SK-N-SH (cell line): ENCODE measurements at regions not wholly inside any gene's neighbourhood (a gene's known extent, or its start where the extent isn't known, plus 50 kb on each side); places are given as distances from the start of the nearest gene placed in this dataset.

Source experiments
- CTCF ChIA-PET: fragments of 300-600, 350-600 bp; formaldehyde crosslinking; extraction: SDS; loops from one replicate; lab custom pipeline; 2021; lab: Yijun Ruan, JAX
- POLR2A ChIA-PET: fragments of 350-600 bp; sonication (Branson Sonifier 250); formaldehyde crosslinking; extraction: SDS; loops from one replicate; lab custom pipeline; 2020; ENCODE audit warnings: antibody characterized with exemption, inconsistent platforms; lab: Yijun Ruan, JAX
- DNase-seq: peaks from one replicate; pipeline ENCODE4 v3.0.0; 2012
- H2AFZ ChIP-seq: fragments of 200-600 bp; sonication (generic); 2 replicates; pipeline ENCODE4 v1.8.1; 2016; ENCODE audit warnings: antibody characterized with exemption, mild to moderate bottlenecking, low read depth
- H3F3A ChIP-seq: fragments of 200-600 bp; sonication (generic); replicated peaks from 2 replicates; pipeline ENCODE3; 2016; ENCODE audit warnings: antibody characterized with exemption, mild to moderate bottlenecking; ENCODE audit not compliant: insufficient read depth
- H3K27ac ChIP-seq, 2 experiments: fragments of 200-500 bp in 1 of 2; fragments of 200-600 bp in 1 of 2; sonication (Bioruptor generic) in 1 of 2; sonication (generic), shearing (Covaris generic) in 1 of 2; 2 replicates each; pipeline versions ENCODE4 v1.5.1 to v1.6.1; 2014 to 2016; ENCODE audit warnings: low read depth in 2 of 2, inconsistent platforms in 1 of 2, low read length in 1 of 2, mild to moderate bottlenecking in 1 of 2, mixed read lengths in 1 of 2
- H3K27me3 ChIP-seq: fragments of 200-600 bp; sonication (generic), shearing (Covaris generic); 2 replicates; pipeline ENCODE4 v1.6.1; 2016; ENCODE audit warnings: mixed run types; ENCODE audit not compliant: insufficient read depth
- H3K36me3 ChIP-seq, 2 experiments: fragments of 200-500 bp in 1 of 2; fragments of 200-600 bp in 1 of 2; sonication (Bioruptor generic) in 1 of 2; sonication (generic) in 1 of 2; replicated peaks in 1 of 2; 2 replicates each; pipeline versions ENCODE3 to v1.5.1; 2014 to 2016; ENCODE audit warnings: low read length in 1 of 2, mild to moderate bottlenecking in 1 of 2; ENCODE audit not compliant: insufficient read depth in 2 of 2, control insufficient read depth in 1 of 2
- H3K4me1 ChIP-seq, 2 experiments: fragments of 200-500 bp in 1 of 2; fragments of 200-600 bp in 1 of 2; sonication (Bioruptor generic) in 1 of 2; sonication (generic), shearing (Covaris generic) in 1 of 2; 2 replicates each; pipeline versions ENCODE4 v1.5.1 to v1.6.1; 2014 to 2016; ENCODE audit warnings: low read depth in 1 of 2, low read length in 1 of 2, mixed run types in 1 of 2; ENCODE audit not compliant: insufficient read depth in 2 of 2, control insufficient read depth in 1 of 2
- H3K4me2 ChIP-seq: fragments of 200-600 bp; sonication (generic), shearing (Covaris generic); 2 replicates; pipeline ENCODE4 v1.6.1; 2017; ENCODE audit warnings: mixed run types
- H3K4me3 ChIP-seq, 2 experiments: fragments of 200-500 bp in 1 of 2; fragments of 200-600 bp in 1 of 2; sonication (Bioruptor generic) in 1 of 2; sonication (generic), shearing (Covaris generic) in 1 of 2; 2 replicates each; pipeline versions ENCODE4 v1.5.1 to v1.8.1; 2014 to 2016; ENCODE audit warnings: low read depth in 2 of 2, inconsistent platforms in 1 of 2, low read length in 1 of 2, mild to moderate bottlenecking in 1 of 2, mixed read lengths in 1 of 2, moderate library complexity in 1 of 2
- H3K79me2 ChIP-seq: fragments of 200-600 bp; sonication (generic); 2 replicates; pipeline ENCODE4 v1.8.1; 2017; ENCODE audit warnings: mild to moderate bottlenecking; ENCODE audit not compliant: insufficient read depth
- H3K9ac ChIP-seq: fragments of 200-600 bp; sonication (generic); 2 replicates; pipeline ENCODE4 v1.6.1; 2017; ENCODE audit warnings: mixed run types
- H3K9me2 ChIP-seq: fragments of 200-600 bp; sonication (generic); 2 replicates; pipeline ENCODE4 v1.6.1; 2017; ENCODE audit warnings: mixed run types
- H3K9me3 ChIP-seq: fragments of 200-600 bp; sonication (generic); 2 replicates; pipeline ENCODE4 v1.6.1; 2017; ENCODE audit warnings: mixed run types, mild to moderate bottlenecking, moderate library complexity
- H4K20me1 ChIP-seq: fragments of 200-600 bp; sonication (generic); 2 replicates; pipeline ENCODE4 v1.6.1; 2017; ENCODE audit warnings: mild to moderate bottlenecking, mixed run types; ENCODE audit not compliant: insufficient read depth
- CHD2 ChIP-seq: fragments of 150-350 bp; IDR thresholded peaks from 2 replicates; pipeline ENCODE4 v1.6.1; 2018; ENCODE audit warnings: low read length; ENCODE audit not compliant: partially characterized antibody
- ELF1 ChIP-seq: IDR thresholded peaks from 2 replicates; pipeline ENCODE4 v1.4.0; 2012
- EZH2phosphoT487 ChIP-seq: fragments of 200-600 bp; sonication (generic); IDR thresholded peaks from 2 replicates; pipeline ENCODE4 v1.6.1; 2017; ENCODE audit warnings: low read depth, mixed run types, mild to moderate bottlenecking, antibody characterized with exemption, moderate library complexity, borderline replicate concordance
- FOXJ3 ChIP-seq: sonication (generic); formaldehyde crosslinking; IDR thresholded peaks from 2 replicates; pipeline ENCODE4 v1.5.1; 2020; ENCODE audit warnings: mild to moderate bottlenecking, missing genetic modification reagents
- FOXM1 ChIP-seq: IDR thresholded peaks from 2 replicates; pipeline ENCODE4 v1.4.0; 2012; ENCODE audit warnings: low read depth, mild to moderate bottlenecking
- JUND ChIP-seq: IDR thresholded peaks from 2 replicates; pipeline ENCODE4 v1.4.0; 2012
- MEF2A ChIP-seq: IDR thresholded peaks from 2 replicates; pipeline ENCODE4 v1.4.0; 2012; ENCODE audit warnings: low read depth, borderline replicate concordance
- NFIC ChIP-seq: IDR thresholded peaks from 2 replicates; pipeline ENCODE4 v1.4.0; 2012; ENCODE audit warnings: borderline replicate concordance
- POLR2AphosphoS5 ChIP-seq: IDR thresholded peaks from 2 replicates; pipeline ENCODE4 v1.6.1; 2012; ENCODE audit warnings: low read depth, low read length
- RCOR1 ChIP-seq: fragments of 150-350 bp; IDR thresholded peaks from 2 replicates; pipeline ENCODE4 v1.6.1; 2017; ENCODE audit warnings: antibody characterized with exemption, low read length
- RFX5 ChIP-seq: IDR thresholded peaks from 2 replicates; pipeline ENCODE4 v1.6.1; 2012; ENCODE audit warnings: mild to moderate bottlenecking, improper control_type of control experiment, low read length
- SIN3A ChIP-seq: IDR thresholded peaks from 2 replicates; pipeline ENCODE4 v1.6.1; 2012; ENCODE audit warnings: low read depth, mild to moderate bottlenecking, low read length, moderate library complexity, borderline replicate concordance
- TCF12 ChIP-seq: IDR thresholded peaks from 2 replicates; pipeline ENCODE4 v1.4.0; 2012
- TEAD4 ChIP-seq: IDR thresholded peaks from 2 replicates; pipeline ENCODE4 v1.4.0; 2012; ENCODE audit warnings: mild to moderate bottlenecking, borderline replicate concordance; ENCODE audit not compliant: insufficient read depth
- YY1 ChIP-seq: IDR thresholded peaks from 2 replicates; pipeline ENCODE4 v1.4.0; 2012; ENCODE audit warnings: low read depth, mild to moderate bottlenecking
- WGBS: methylation state at CpG from one replicate; pipeline ENCODE4 v1.1.6; 2017; ENCODE audit warnings: low lambda C conversion rate; 5-methylcytosine and 5-hydroxymethylcytosine counted together
- TF ChIP-seq, protein P1 (sequence below): IDR thresholded peaks from 2 replicates; pipeline ENCODE4 v1.4.0; 2012; ENCODE audit warnings: low read depth
- TF ChIP-seq, protein P2 (sequence below): fragments of 150-350 bp; IDR thresholded peaks from 2 replicates; pipeline ENCODE4 v1.6.1; 2016; ENCODE audit warnings: mild to moderate bottlenecking, low read depth, low read length
- TF ChIP-seq, protein P3 (sequence below): IDR thresholded peaks from 2 replicates; pipeline ENCODE4 v1.4.0; 2012; ENCODE audit warnings: low read depth, borderline replicate concordance
- TF ChIP-seq, protein P4 (sequence below): IDR thresholded peaks from 2 replicates; pipeline ENCODE4 v1.6.1; 2012; ENCODE audit warnings: mild to moderate bottlenecking, low read depth, low read length, moderate library complexity
- TF ChIP-seq, protein P5 (sequence below): IDR thresholded peaks from 2 replicates; pipeline ENCODE4; 2012

DNA sequence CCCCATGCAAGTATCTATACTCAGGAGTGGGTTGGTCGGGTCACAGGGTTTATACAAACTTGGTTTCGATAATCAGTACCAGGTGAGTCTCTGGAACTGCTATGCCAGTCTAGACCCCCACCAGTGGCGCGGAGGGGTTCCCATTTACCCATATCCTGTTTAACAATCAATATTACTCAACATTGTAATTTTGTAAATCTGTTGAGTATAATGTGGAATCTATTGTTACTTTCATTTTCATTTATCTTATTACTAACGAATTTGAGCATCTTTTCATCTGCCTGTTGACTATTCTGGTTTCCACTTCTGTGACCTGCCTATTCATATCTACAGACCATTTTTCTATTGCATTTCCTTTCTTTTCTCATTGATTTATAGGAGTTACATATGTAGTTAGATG lies 275.2 kb upstream of the CRY1 start:
- Histone ChIP-seq H3K79me2 (no peaks in the 10 kb centered on the region), H3K9me2 (no peaks in the 10 kb centered on the region), H3K4me2 (no peak overlapping the region), H3K36me3 (no peaks in the 10 kb centered on the region), H3K9ac (no peak overlapping the region), H2AFZ (no peak overlapping the region), H3K27ac (no peak overlapping the region), H3K9me3 (no peaks in the 10 kb centered on the region), H3K4me3 (no peak overlapping the region), H4K20me1 (no peaks in the 10 kb centered on the region), H3F3A (no peaks in the 10 kb centered on the region), H3K27me3 (no peaks in the 10 kb centered on the region), H3K4me1 (peaks cover 5 to 30% of the 10 kb centered on the region in 2 experiments; a peak in 3 of 4 replicates)
- TF ChIP-seq RFX5 = no peak
- TF ChIP-seq ELF1 = no peak
- TF ChIP-seq CHD2 = no peak
- TF ChIP-seq, protein P1, sequence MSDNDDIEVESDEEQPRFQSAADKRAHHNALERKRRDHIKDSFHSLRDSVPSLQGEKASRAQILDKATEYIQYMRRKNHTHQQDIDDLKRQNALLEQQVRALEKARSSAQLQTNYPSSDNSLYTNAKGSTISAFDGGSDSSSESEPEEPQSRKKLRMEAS = no peak
- TF ChIP-seq, protein P2, sequence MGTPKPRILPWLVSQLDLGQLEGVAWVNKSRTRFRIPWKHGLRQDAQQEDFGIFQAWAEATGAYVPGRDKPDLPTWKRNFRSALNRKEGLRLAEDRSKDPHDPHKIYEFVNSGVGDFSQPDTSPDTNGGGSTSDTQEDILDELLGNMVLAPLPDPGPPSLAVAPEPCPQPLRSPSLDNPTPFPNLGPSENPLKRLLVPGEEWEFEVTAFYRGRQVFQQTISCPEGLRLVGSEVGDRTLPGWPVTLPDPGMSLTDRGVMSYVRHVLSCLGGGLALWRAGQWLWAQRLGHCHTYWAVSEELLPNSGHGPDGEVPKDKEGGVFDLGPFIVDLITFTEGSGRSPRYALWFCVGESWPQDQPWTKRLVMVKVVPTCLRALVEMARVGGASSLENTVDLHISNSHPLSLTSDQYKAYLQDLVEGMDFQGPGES = no peak
- no peak for TF ChIP-seq NFIC
- no peak for TF ChIP-seq EZH2phosphoT487
- TF ChIP-seq POLR2AphosphoS5 = no peak
- TF ChIP-seq, protein P3, sequence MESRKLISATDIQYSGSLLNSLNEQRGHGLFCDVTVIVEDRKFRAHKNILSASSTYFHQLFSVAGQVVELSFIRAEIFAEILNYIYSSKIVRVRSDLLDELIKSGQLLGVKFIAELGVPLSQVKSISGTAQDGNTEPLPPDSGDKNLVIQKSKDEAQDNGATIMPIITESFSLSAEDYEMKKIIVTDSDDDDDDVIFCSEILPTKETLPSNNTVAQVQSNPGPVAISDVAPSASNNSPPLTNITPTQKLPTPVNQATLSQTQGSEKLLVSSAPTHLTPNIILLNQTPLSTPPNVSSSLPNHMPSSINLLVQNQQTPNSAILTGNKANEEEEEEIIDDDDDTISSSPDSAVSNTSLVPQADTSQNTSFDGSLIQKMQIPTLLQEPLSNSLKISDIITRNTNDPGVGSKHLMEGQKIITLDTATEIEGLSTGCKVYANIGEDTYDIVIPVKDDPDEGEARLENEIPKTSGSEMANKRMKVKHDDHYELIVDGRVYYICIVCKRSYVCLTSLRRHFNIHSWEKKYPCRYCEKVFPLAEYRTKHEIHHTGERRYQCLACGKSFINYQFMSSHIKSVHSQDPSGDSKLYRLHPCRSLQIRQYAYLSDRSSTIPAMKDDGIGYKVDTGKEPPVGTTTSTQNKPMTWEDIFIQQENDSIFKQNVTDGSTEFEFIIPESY = no peak
- TF ChIP-seq, protein P4, sequence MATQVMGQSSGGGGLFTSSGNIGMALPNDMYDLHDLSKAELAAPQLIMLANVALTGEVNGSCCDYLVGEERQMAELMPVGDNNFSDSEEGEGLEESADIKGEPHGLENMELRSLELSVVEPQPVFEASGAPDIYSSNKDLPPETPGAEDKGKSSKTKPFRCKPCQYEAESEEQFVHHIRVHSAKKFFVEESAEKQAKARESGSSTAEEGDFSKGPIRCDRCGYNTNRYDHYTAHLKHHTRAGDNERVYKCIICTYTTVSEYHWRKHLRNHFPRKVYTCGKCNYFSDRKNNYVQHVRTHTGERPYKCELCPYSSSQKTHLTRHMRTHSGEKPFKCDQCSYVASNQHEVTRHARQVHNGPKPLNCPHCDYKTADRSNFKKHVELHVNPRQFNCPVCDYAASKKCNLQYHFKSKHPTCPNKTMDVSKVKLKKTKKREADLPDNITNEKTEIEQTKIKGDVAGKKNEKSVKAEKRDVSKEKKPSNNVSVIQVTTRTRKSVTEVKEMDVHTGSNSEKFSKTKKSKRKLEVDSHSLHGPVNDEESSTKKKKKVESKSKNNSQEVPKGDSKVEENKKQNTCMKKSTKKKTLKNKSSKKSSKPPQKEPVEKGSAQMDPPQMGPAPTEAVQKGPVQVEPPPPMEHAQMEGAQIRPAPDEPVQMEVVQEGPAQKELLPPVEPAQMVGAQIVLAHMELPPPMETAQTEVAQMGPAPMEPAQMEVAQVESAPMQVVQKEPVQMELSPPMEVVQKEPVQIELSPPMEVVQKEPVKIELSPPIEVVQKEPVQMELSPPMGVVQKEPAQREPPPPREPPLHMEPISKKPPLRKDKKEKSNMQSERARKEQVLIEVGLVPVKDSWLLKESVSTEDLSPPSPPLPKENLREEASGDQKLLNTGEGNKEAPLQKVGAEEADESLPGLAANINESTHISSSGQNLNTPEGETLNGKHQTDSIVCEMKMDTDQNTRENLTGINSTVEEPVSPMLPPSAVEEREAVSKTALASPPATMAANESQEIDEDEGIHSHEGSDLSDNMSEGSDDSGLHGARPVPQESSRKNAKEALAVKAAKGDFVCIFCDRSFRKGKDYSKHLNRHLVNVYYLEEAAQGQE = no peak
- TF ChIP-seq FOXM1 = no peak
- no peak for TF ChIP-seq TEAD4
- TF ChIP-seq FOXJ3 (CRISPR knock-in tag) = no peak
- TF ChIP-seq TCF12 = no peak
- no peak for TF ChIP-seq JUND
- no peak for TF ChIP-seq SIN3A
- TF ChIP-seq RCOR1 = no peak
- TF ChIP-seq MEF2A = no peak
- no peak for TF ChIP-seq YY1
- TF ChIP-seq, protein P5, sequence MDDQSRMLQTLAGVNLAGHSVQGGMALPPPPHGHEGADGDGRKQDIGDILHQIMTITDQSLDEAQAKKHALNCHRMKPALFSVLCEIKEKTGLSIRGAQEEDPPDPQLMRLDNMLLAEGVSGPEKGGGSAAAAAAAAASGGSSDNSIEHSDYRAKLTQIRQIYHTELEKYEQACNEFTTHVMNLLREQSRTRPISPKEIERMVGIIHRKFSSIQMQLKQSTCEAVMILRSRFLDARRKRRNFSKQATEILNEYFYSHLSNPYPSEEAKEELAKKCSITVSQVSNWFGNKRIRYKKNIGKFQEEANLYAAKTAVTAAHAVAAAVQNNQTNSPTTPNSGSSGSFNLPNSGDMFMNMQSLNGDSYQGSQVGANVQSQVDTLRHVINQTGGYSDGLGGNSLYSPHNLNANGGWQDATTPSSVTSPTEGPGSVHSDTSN = no peak
- no peak for DNase-seq
- ChIA-PET POLR2A (no interaction called here), CTCF (no interaction called here)
- WGBS = 65% methylated on average over 5 of the region's 5 CpGs
